ENCODE measurements at regions not wholly inside any gene's neighbourhood (a gene's known extent, or its start where the extent isn't known, plus 50 kb on each side); places are given as distances from the start of the nearest gene placed in this dataset.
"Not testable (repeated sequence)": the region's sequence is repeated elsewhere in the genome, so short reads cannot be mapped to it uniquely, and the experiment has no call there.

DNA sequence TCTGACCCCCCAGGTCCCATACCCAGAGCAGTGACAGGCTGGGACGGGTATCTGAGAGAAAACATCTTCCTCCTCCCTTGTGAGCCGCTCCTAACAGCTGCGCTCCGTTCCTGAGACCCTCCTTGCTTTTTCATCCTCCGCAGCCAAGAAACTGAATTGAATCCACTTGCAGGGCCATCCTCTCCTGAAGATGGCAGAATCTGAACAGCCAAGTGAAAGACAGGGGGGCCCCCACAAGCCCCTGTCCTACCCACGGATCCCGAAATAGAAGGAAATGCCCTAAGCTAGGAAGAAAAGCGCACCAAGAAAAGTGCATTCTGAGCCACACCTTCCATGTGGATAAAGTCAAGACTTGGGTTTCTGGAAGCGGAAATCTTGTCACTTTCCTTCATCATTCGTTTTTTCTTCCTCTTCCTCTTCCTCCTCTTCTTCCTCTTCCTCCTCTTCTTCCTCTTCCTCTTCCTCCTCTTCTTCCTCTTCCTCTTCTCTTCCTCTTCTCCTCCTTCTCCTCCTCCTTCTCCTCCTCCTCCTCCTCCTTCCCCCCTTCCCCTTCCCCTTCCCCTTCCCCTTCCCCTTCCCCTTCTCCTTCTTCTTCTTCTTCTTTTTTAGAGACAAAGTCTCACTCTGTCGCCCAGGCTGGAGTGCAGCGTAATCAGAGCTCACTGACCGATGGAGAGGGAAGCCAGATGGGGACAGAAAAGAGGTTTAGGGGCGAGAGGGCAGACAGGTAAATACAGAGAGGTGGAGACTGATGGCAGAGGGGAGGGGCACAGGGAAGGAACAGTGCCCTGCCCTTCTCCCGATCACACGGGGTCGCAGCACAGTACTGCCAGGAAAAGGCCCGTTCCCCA lies 86.0 kb upstream of the WWC2 start:
- no peak overlapping the region for H3K4me3 Mint-ChIP-seq (ENCODE audit: low read depth)
- intact Hi-C loops (cut with micrococcal nuclease) = no loop called here
- no peaks in the 10 kb centered on the region for H3K4me1 Mint-ChIP-seq (ENCODE audit: low read depth)
- H3K9me3 Mint-ChIP-seq = no peaks in the 10 kb centered on the region
- no peak for DNase-seq (ENCODE audit: low spot score)
- H3K27ac Mint-ChIP-seq = no peak overlapping the region
- no peaks in the 10 kb centered on the region for H3K36me3 Mint-ChIP-seq (ENCODE audit: low read depth)
- peaks cover 3% of the 10 kb centered on the region for H3K27me3 Mint-ChIP-seq (ENCODE audit: low read depth)

DNA sequence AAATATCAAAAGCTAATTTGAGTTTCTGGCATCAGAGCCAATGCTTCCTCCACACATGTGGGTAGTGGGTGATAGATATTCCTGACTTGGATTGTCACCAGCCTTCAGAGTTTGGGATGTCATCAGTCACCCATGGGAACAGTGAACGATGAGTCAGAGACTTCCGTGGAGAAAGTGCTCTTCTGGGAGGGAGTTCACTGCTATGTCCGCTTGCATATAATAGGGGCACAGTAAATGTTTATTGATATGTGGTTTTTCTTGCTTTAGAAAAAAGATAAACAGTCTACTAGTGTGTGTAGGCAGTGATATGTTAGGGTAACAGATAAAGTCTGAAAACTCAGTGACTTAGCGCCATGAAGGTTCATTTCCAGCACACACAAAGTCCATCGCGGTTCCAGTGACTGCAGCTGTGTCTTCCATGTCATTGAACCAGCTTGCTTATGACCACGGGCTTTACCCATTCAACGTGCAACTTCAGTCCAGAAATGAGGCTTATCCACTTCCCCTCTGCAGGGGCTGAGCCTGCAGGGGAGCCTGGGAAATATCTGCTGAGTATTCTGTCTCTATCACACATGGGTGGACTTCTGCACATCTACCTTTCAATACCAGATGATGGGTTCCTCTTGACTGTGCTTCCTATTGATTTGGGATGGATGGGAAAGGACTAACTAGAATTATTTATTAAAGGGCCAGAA lies 87.7 kb upstream of the WWC2 start:
- DNase-seq (ENCODE audit: low spot score) = no peak
- H3K9me3 Mint-ChIP-seq = no peaks in the 10 kb centered on the region
- intact Hi-C loops (cut with micrococcal nuclease) = no loop called here
- no peaks in the 10 kb centered on the region for H3K36me3 Mint-ChIP-seq (ENCODE audit: low read depth)
- no peak overlapping the region for H3K4me3 Mint-ChIP-seq (ENCODE audit: low read depth)
- H3K27ac Mint-ChIP-seq = no peak overlapping the region
- H3K4me1 Mint-ChIP-seq (ENCODE audit: low read depth) = no peaks in the 10 kb centered on the region
- H3K27me3 Mint-ChIP-seq (ENCODE audit: low read depth) = peaks cover 6% of the 10 kb centered on the region

GRCh38 chr4:183008492-183008891 lies 90.6 kb upstream of the WWC2 start:
- H3K36me3 Mint-ChIP-seq (ENCODE audit: low read depth) = no peaks in the 10 kb centered on the region
- no peak for DNase-seq (ENCODE audit: low spot score)
- no peak overlapping the region for H3K4me3 Mint-ChIP-seq (ENCODE audit: low read depth)
- H3K9me3 Mint-ChIP-seq = no peaks in the 10 kb centered on the region
- H3K4me1 Mint-ChIP-seq (ENCODE audit: low read depth) = no peaks in the 10 kb centered on the region
- H3K27ac Mint-ChIP-seq = no peak overlapping the region
- intact Hi-C loops (cut with micrococcal nuclease) = no loop called here
- H3K27me3 Mint-ChIP-seq (ENCODE audit: low read depth) = peaks cover 9% of the 10 kb centered on the region

DNA sequence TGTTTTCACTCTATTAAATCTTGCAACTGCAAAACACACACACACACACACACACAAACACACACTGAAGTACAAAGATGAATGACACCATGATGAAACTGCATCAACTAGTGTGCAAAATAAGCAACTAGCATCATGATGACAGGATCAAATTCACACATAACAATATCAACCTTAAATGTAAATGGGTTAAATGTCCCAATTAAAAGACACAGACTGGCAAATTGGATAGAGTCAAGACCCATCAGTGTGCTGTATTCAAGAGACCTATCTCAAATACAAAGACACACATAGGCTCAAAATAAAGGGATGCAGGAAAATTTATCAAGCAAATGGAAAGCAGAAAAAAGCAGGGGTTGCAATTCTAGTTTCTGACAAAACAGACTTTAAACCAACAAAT lies 87.2 kb upstream of the DCTD start:
- H3K4me1 Mint-ChIP-seq (ENCODE audit: low read depth); H3K4me3 Mint-ChIP-seq (ENCODE audit: low read depth); H3K9me3 Mint-ChIP-seq; DNase-seq (ENCODE audit: low spot score); H3K36me3 Mint-ChIP-seq (ENCODE audit: low read depth); H3K27me3 Mint-ChIP-seq (ENCODE audit: low read depth); intact Hi-C loops (cut with micrococcal nuclease); H3K27ac Mint-ChIP-seq: not testable (repeated sequence)

- Mint-ChIP-seq H3K27me3 (ENCODE audit: low read depth) (no peaks in the 10 kb centered on the region), H3K4me3 (ENCODE audit: low read depth) (no peak overlapping the region), H3K9me3 (peaks cover 14% of the 10 kb centered on the region), H3K4me1 (ENCODE audit: low read depth) (no peaks in the 10 kb centered on the region), H3K36me3 (ENCODE audit: low read depth) (no peaks in the 10 kb centered on the region), H3K27ac (no peak overlapping the region)
- intact Hi-C loops (cut with micrococcal nuclease) = no loop called here
- DNase-seq (ENCODE audit: low spot score) = no peak
Observed at GRCh38 chr4:182994171-182994570, 77.0 kb upstream of the DCTD start.

- Mint-ChIP-seq H3K27me3 (ENCODE audit: low read depth) (peaks cover 2% of the 10 kb centered on the region), H3K9me3 (no peaks in the 10 kb centered on the region), H3K4me3 (ENCODE audit: low read depth) (no peak overlapping the region), H3K4me1 (ENCODE audit: low read depth) (peaks cover 40% of the 10 kb centered on the region), H3K36me3 (ENCODE audit: low read depth) (no peaks in the 10 kb centered on the region), H3K27ac (no peak overlapping the region)
- intact Hi-C loops (cut with micrococcal nuclease) = no loop called here
- DNase-seq (ENCODE audit: low spot score) = no peak
Observed at GRCh38 chr4:182978152-182978827, 61.1 kb upstream of the DCTD start.

DNA sequence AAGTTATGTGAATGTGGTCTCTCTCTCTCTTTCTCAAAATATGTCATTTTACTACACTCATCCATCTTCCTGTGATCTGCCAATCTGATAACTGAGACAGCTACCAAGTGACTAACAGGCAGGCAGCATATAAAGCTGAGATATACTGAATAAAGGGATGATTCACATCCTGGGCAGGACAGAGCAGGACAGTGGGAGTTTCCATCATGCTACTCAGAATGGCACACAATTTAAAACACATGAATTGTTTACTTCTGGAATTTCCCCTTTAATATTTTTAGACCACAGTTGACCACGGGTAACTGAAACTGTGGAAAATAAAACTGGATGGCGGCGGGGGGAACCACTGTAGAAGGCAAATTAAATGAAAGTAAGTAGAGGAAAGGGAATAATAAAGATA lies 58.6 kb upstream of the DCTD start:
- Mint-ChIP-seq H3K9me3 (no peaks in the 10 kb centered on the region), H3K27me3 (ENCODE audit: low read depth) (peaks cover 5% of the 10 kb centered on the region), H3K36me3 (ENCODE audit: low read depth) (no peaks in the 10 kb centered on the region), H3K4me1 (ENCODE audit: low read depth) (peaks cover 27% of the 10 kb centered on the region), H3K27ac (peak overlapping the region; percentile 92), H3K4me3 (ENCODE audit: low read depth) (peak overlapping the region; percentile 41)
- intact Hi-C loops (cut with micrococcal nuclease) = loop anchor here (2.0 kb wide), 2 partner anchors 57 to 209 kb away; no protein-coding TSS in a partner anchor
- peak; percentile 10 for DNase-seq (ENCODE audit: low spot score)

DNA sequence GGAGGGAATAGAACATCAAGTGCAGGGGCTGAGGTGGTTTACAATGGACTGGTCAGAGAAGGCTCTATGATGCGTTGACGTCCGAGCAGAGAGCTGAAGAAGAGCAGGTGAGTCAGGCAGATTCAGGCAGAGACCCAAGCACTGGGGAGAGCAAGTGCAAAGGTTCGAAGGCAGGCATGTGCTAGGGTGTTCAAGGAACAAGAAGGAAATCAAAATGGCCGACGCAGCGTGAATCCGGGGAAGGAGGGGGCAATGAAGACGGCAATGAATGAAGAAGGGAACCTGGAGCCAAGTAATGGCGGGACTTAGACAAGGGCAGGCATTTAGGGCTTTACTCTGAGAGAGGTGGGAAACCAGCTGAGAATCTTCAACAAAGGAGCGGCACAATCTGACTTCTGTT lies 56.8 kb upstream of the DCTD start:
- H3K4me1 Mint-ChIP-seq (ENCODE audit: low read depth) = peaks cover 27% of the 10 kb centered on the region
- H3K9me3 Mint-ChIP-seq = no peaks in the 10 kb centered on the region
- no peak for DNase-seq (ENCODE audit: low spot score)
- H3K27me3 Mint-ChIP-seq (ENCODE audit: low read depth) = peaks cover 18% of the 10 kb centered on the region
- intact Hi-C loops (cut with micrococcal nuclease) = loop anchor here (2.0 kb wide), 2 partner anchors 55 to 211 kb away; no protein-coding TSS in a partner anchor
- no peak overlapping the region for H3K4me3 Mint-ChIP-seq (ENCODE audit: low read depth)
- H3K27ac Mint-ChIP-seq = no peak overlapping the region
- H3K36me3 Mint-ChIP-seq (ENCODE audit: low read depth) = no peaks in the 10 kb centered on the region

DNA sequence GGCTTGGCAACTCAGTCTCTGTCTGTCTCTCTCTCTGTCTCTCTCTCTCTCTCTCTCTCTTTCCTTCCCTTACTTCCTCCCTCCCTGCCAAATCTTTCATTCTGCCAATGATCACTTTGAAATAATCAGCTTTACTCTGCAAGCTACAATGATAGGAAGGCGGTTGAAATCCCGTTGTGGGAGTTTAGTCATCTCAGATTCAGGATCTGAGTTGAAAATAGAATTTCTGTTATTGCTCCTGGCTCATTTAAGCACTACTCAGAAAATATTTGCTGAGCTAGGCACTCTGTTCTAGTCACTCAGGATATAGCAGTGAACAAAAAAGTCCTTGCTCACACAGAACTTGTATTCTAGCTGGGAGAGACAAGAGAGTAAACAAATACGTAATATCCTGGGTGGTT lies 56.3 kb upstream of the DCTD start:
- Mint-ChIP-seq H3K4me1 (ENCODE audit: low read depth) (peaks cover 24% of the 10 kb centered on the region), H3K9me3 (no peaks in the 10 kb centered on the region), H3K36me3 (ENCODE audit: low read depth) (no peaks in the 10 kb centered on the region), H3K27me3 (ENCODE audit: low read depth) (peaks cover 19% of the 10 kb centered on the region), H3K4me3 (ENCODE audit: low read depth) (no peak overlapping the region), H3K27ac (no peak overlapping the region)
- no peak for DNase-seq (ENCODE audit: low spot score)
- intact Hi-C loops (cut with micrococcal nuclease) = no loop called here

GRCh38 chr4:182971702-182972101 lies 54.5 kb upstream of the DCTD start:
- Mint-ChIP-seq H3K9me3 (no peaks in the 10 kb centered on the region), H3K27ac (no peak overlapping the region), H3K4me3 (ENCODE audit: low read depth) (no peak overlapping the region), H3K4me1 (ENCODE audit: low read depth) (peaks cover 18% of the 10 kb centered on the region), H3K27me3 (ENCODE audit: low read depth) (peaks cover 24% of the 10 kb centered on the region), H3K36me3 (ENCODE audit: low read depth) (no peaks in the 10 kb centered on the region)
- DNase-seq (ENCODE audit: low spot score) = no peak
- intact Hi-C loops (cut with micrococcal nuclease) = no loop called here

DNA sequence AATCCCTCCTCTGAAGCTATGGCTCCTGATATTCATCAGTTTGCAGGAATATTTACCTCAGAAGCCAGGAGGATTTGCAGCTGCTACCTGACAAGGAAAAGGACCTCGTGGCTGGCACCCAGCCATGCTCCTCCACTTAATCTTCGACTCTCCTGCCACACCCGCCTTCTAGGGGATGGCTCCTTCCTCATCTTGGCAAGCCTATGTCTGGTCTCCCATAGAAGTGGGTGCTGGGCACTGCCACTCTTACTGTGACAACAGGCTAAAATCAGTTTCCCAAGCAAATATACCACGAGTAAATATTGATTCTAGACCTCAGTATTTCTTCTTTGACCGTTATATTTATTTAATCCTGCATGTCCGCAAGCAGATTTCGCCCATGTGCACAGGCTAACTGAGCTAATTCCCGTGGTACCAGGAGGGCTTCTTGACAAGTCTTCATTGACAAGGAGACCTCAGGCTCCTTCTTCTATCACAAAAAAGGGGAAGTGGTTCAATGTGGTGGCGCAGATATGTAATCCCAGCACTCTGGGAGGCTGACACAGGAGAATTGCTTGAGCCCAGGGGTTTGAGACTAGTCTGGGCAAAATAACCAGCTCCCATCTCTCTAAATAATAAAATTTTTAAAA lies 52.6 kb upstream of the DCTD start:
- Mint-ChIP-seq H3K36me3 (ENCODE audit: low read depth) (no peaks in the 10 kb centered on the region), H3K4me3 (ENCODE audit: low read depth) (no peak overlapping the region), H3K4me1 (ENCODE audit: low read depth) (peaks cover 7% of the 10 kb centered on the region), H3K9me3 (no peaks in the 10 kb centered on the region), H3K27ac (no peak overlapping the region), H3K27me3 (ENCODE audit: low read depth) (peaks cover 30% of the 10 kb centered on the region)
- no peak for DNase-seq (ENCODE audit: low spot score)
- intact Hi-C loops (cut with micrococcal nuclease) = no loop called here

DNA sequence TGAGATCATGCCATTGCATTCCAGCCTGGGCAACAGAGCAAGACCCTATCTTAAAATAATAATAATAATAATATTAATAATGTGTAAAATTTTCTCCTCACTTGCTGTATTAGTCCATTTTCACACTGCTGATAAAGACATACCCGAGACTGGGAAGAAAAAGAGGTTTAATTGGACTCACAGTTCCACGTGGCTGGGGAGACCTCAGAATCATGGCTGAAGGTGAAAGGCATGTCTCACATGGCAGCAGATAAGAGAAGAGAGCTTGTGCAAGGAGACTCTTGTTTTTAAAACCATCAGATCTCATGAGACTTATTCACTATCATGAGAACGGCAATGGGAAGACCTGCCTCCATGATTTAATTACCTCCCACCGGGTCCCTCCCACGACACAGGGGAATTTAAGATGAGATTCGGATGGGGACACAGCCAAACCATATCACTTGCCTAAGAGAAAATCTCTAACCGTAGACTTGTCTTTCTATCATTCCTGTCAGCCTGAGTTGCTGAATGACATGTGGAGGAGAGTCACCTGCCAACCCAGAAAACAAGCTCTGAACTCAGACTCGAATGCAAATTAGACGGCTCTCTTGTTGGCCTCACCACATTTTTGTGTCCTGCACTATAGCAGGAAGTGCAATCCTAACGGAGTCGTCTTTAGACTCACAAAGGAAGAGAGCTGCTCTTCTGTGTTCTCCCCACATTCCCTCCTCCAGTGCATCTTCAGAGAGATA lies 51.9 kb upstream of the DCTD start:
- Mint-ChIP-seq H3K27ac (no peak overlapping the region), H3K9me3 (no peaks in the 10 kb centered on the region), H3K36me3 (ENCODE audit: low read depth) (no peaks in the 10 kb centered on the region), H3K4me3 (ENCODE audit: low read depth) (no peak overlapping the region), H3K27me3 (ENCODE audit: low read depth) (peaks cover 30% of the 10 kb centered on the region), H3K4me1 (ENCODE audit: low read depth) (peaks cover 4% of the 10 kb centered on the region)
- no peak for DNase-seq (ENCODE audit: low spot score)
- intact Hi-C loops (cut with micrococcal nuclease) = no loop called here

Data from activated T-helper 2 cell treated with anti-CD3 and anti-CD28 coated beads, Interferon-gamma antibody, Interleukin-2, Interleukin-4, amounts not matched to agents 10 μg/mL and 5 μg/mL and 100 μg/mL, durations not matched to agents 14 hours and 24 hours and 36 hours (primary cell).